Esophagus squamous epithelium (tissue), 5 donors: ENCODE measurements at regions not wholly inside any gene's neighbourhood (a gene's known extent, or its start where the extent isn't known, plus 50 kb on each side); places are given as distances from the start of the nearest gene placed in this dataset.

Experiments used
- DNase-seq: peaks from one replicate; lab custom pipeline; 2025; lab: John Stamatoyannopoulos, UW
- H3K27ac ChIP-seq, 4 donors: fragments of 200-600 bp; sonication (generic); one replicate each; pipeline ENCODE4 v1.5.1; 2016 to 2019; ENCODE audit warnings: mild to moderate bottlenecking in 1 of 4
- H3K27me3 ChIP-seq, 4 donors: fragments of 200-600 bp; sonication (generic); 1 replicate in 3 of 4; 2 replicates in 1 of 4; pipeline versions ENCODE4 v1.5.1 to v1.6.0; 2017 to 2021; ENCODE audit warnings: antibody characterized with exemption in 1 of 4
- H3K36me3 ChIP-seq, 3 donors: fragments of 200-600 bp; sonication (generic); one replicate each; pipeline ENCODE4 v1.5.1; 2016 to 2019
- H3K4me1 ChIP-seq, 3 donors: fragments of 200-600 bp; sonication (generic); one replicate each; pipeline ENCODE4 v1.5.1; 2017 to 2019
- H3K4me3 ChIP-seq, 4 donors: fragments of 200-600 bp; sonication (generic); 1 replicate in 3 of 4; 2 replicates in 1 of 4; pipeline ENCODE4 v1.5.1; 2016 to 2019; ENCODE audit warnings: mild to moderate bottlenecking in 2 of 4, moderate library complexity in 1 of 4
- H3K9me3 ChIP-seq, 3 donors: fragments of 200-600 bp; sonication (generic); one replicate each; pipeline ENCODE4 v1.5.1; 2016 to 2019
- POLR2A ChIP-seq, 4 donors: fragments of 450-650 bp; IDR thresholded peaks; one replicate each; pipeline ENCODE4 v1.6.1; 2017; ENCODE audit warnings: antibody characterized with exemption in 4 of 4, mild to moderate bottlenecking in 4 of 4, moderate library complexity in 3 of 4
- WGBS, 2 donors: methylation state at CpG; one replicate each; pipeline ENCODE4 v1.1.5; 2018; 5-methylcytosine and 5-hydroxymethylcytosine counted together
- intact Hi-C: fragments of 100-400 bp; cut with DNase I; formaldehyde crosslinking; loops from one replicate; pipeline ENCODE4 v1.15.0; 2022
- TF ChIP-seq, protein P1 (sequence below), 6 experiments: fragments of 450-650 bp in 4 of 6; fragments of 200-600 bp in 2 of 6; sonication (generic) in 2 of 6; IDR thresholded peaks; one replicate each; pipeline ENCODE4 v1.5.1; 2016 to 2019; ENCODE audit warnings: antibody characterized with exemption in 6 of 6, mild to moderate bottlenecking in 4 of 6, moderate library complexity in 4 of 6
- donor health status: DM: yes; HTN: yes; CAD: no.

GRCh38 chr17:13977837-13978236, 91.5 kb upstream of the COX10 start:
- Histone ChIP-seq H3K4me3 (no peak overlapping the region), H3K27ac (no peak overlapping the region), H3K27me3 (no peaks in the 10 kb centered on the region), H3K4me1 (no peaks in the 10 kb centered on the region), H3K9me3 (no peaks in the 10 kb centered on the region), H3K36me3 (no peaks in the 10 kb centered on the region)
- 94 to 100% methylated on average over 1 of the region's 1 CpG for WGBS, 2 donors
- TF ChIP-seq POLR2A (IDR thresholded peaks at IDR 0.05) = no peak
- no peak for DNase-seq
- intact Hi-C loops = no loop called here

DNA sequence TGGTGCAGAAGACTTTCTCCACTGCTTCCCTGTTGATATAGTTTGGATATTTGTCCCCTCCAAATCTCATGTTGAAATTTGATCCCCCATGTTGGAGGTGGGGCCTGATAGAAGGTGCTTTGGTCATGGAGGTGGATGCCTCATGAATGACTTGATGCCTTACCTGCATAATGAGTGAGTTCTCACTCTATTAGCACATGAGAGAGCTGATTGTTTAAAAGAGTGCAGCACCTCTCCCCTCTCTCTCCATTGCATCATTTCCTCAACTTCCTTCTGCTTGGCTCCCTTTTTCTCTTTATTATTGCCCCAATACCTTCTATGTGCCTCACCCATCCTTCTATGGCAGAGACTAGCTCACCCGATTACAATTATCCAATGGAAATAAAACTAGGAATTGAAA, 90.8 kb upstream of the COX10 start:
- Histone ChIP-seq H3K36me3 (no peaks in the 10 kb centered on the region), H3K27ac (no peak overlapping the region), H3K4me1 (no peaks in the 10 kb centered on the region), H3K27me3 (no peaks in the 10 kb centered on the region), H3K4me3 (no peak overlapping the region), H3K9me3 (no peaks in the 10 kb centered on the region)
- intact Hi-C loops = no loop called here
- TF ChIP-seq POLR2A (IDR thresholded peaks at IDR 0.05) = no peak
- TF ChIP-seq, protein P1, sequence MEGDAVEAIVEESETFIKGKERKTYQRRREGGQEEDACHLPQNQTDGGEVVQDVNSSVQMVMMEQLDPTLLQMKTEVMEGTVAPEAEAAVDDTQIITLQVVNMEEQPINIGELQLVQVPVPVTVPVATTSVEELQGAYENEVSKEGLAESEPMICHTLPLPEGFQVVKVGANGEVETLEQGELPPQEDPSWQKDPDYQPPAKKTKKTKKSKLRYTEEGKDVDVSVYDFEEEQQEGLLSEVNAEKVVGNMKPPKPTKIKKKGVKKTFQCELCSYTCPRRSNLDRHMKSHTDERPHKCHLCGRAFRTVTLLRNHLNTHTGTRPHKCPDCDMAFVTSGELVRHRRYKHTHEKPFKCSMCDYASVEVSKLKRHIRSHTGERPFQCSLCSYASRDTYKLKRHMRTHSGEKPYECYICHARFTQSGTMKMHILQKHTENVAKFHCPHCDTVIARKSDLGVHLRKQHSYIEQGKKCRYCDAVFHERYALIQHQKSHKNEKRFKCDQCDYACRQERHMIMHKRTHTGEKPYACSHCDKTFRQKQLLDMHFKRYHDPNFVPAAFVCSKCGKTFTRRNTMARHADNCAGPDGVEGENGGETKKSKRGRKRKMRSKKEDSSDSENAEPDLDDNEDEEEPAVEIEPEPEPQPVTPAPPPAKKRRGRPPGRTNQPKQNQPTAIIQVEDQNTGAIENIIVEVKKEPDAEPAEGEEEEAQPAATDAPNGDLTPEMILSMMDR (IDR thresholded peaks at IDR 0.05) = no peak
- DNase-seq = no peak
- 93 to 100% methylated on average over 1 of the region's 1 CpG for WGBS, 2 donors

DNA sequence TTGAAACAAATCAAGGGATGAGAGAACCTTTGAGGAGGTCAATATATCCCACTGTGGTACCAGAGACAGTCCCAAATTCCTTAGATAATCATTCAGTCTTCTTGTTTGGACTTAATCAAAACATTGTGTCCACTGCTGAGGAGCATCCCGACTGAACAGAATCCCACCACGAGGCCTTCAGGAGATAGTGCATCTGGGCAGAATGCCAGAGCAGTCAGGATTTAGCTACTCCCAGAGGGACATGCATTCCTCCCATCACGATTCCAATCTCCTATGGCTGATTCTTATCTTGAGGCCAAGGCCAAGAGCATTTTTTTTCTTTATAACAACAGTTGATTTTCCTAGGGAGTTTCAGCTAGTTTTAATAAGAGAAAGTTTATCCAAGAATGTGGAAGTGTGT, 87.4 kb upstream of the COX10 start:
- intact Hi-C loops = no loop called here
- no peaks in the 10 kb centered on the region for H3K9me3 ChIP-seq
- no peaks in the 10 kb centered on the region for H3K27me3 ChIP-seq
- WGBS, 2 donors = 63 to 86% methylated on average over 3 of the region's 3 CpGs
- TF ChIP-seq, protein P1 (IDR thresholded peaks at IDR 0.05) = no peak
- no peak for TF ChIP-seq POLR2A (IDR thresholded peaks at IDR 0.05)
- H3K4me3 ChIP-seq = no peak overlapping the region
- DNase-seq = no peak
- no peaks in the 10 kb centered on the region for H3K36me3 ChIP-seq
- H3K27ac ChIP-seq = no peak overlapping the region
- H3K4me1 ChIP-seq = peaks cover 0 to 17% (median 0%) of the 10 kb centered on the region in 3 donors

- no peak for TF ChIP-seq POLR2A (IDR thresholded peaks at IDR 0.05)
- TF ChIP-seq, protein P1 (IDR thresholded peaks at IDR 0.05) = no peak
- H3K4me1 ChIP-seq = peaks cover 0 to 17% (median 0%) of the 10 kb centered on the region in 3 donors
- no peaks in the 10 kb centered on the region for H3K9me3 ChIP-seq
- 55 to 61% methylated on average over 6 of the region's 6 CpGs for WGBS, 2 donors
- no peak for DNase-seq
- intact Hi-C loops = no loop called here
- H3K4me3 ChIP-seq = no peak overlapping the region
- H3K27ac ChIP-seq = no peak overlapping the region
- H3K27me3 ChIP-seq = no peaks in the 10 kb centered on the region
- H3K36me3 ChIP-seq = no peaks in the 10 kb centered on the region
Observed at GRCh38 chr17:13984956-13985355, 84.3 kb upstream of the COX10 start.

GRCh38 chr17:13986855-13987254, 82.4 kb upstream of the COX10 start:
- no peaks in the 10 kb centered on the region for H3K27me3 ChIP-seq
- H3K36me3 ChIP-seq = no peaks in the 10 kb centered on the region
- TF ChIP-seq, protein P1 (IDR thresholded peaks at IDR 0.05) = no peak
- no peak for TF ChIP-seq POLR2A (IDR thresholded peaks at IDR 0.05)
- H3K27ac ChIP-seq = no peak overlapping the region
- 57 to 68% methylated on average over 4 of the region's 4 CpGs for WGBS, 2 donors
- peaks cover 0 to 17% (median 0%) of the 10 kb centered on the region in 3 donors for H3K4me1 ChIP-seq
- no peak for DNase-seq
- intact Hi-C loops = no loop called here
- no peak overlapping the region for H3K4me3 ChIP-seq
- H3K9me3 ChIP-seq = no peaks in the 10 kb centered on the region

- intact Hi-C loops = no loop called here
- no peak overlapping the region for H3K27ac ChIP-seq
- WGBS, 2 donors = 81 to 91% methylated on average over 4 of the region's 4 CpGs
Observed at GRCh38 chr17:13989138-13989537, 80.2 kb upstream of the COX10 start.

More at GRCh38 chr17:13989138-13989537, 80.2 kb upstream of the COX10 start:
- no peaks in the 10 kb centered on the region for H3K36me3 ChIP-seq
- H3K4me1 ChIP-seq = peaks cover 0 to 13% (median 0%) of the 10 kb centered on the region in 3 donors
- no peaks in the 10 kb centered on the region for H3K27me3 ChIP-seq
- TF ChIP-seq, protein P1 (IDR thresholded peaks at IDR 0.05) = no peak
- no peak for TF ChIP-seq POLR2A (IDR thresholded peaks at IDR 0.05)
- no peak overlapping the region for H3K4me3 ChIP-seq
- DNase-seq = no peak
- no peaks in the 10 kb centered on the region for H3K9me3 ChIP-seq
